ENCODE measurements at regions not wholly inside any gene's neighbourhood (a gene's known extent, or its start where the extent isn't known, plus 50 kb on each side); places are given as distances from the start of the nearest gene placed in this dataset.
"Not testable (repeated sequence)": the region's sequence is repeated elsewhere in the genome, so short reads cannot be mapped to it uniquely, and the experiment has no call there.

DNA sequence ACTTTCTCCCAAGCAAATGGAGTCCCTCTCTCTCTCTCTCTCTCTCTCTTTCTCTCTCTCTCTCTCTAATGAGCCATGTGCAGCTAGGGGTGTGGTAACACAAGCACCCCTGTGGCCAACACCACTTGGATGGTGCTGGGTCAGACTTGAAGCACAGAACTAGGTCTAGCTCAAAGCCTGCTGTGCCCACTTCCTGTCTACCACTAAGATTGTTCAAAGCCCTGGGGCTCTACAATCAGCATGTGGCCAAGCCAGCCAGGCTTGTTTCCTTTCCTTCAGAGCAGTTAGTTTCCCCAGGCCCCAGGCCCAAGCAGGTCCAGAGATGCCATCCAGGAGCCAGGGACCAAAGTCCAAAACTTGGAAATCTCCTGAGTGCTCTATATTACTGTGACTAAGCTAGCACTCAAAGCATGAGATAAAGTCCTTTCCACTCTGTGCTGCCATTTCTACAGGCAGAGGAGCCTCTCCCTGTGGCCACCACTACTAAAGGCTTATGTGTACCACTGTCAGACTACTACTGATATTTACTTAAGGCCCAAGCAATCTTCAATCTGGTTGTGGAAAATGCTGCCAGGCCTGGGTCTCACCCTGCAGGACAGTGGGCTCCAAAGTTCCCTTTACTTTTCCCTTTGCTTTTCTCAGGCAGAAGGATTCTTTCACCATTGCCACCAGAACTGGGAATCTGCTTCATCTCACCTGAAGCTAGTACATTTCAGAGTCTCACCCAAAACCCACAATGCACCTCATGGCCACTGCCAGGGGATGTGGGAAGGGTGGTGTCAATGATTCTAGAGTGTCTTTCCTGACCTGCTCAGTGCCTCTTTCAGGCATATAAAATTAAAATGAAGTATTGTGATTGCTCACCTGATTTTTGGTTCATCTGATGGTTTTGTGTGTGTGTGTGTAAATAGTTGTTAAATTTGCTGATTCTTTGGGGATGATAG is 999.5 kb downstream of the NCAM2 start:
- H3K27me3 Mint-ChIP-seq (ENCODE audit: insufficient read depth, low read depth): peaks cover 2% of the 10 kb centered on the region
- H3K4me3 Mint-ChIP-seq: no peak overlapping the region
- H3K4me1 ChIP-seq: no peaks in the 10 kb centered on the region
- no peaks in the 10 kb centered on the region for H3F3A ChIP-seq (ENCODE audit: low read depth)
- no peaks in the 10 kb centered on the region for H3K27me3 ChIP-seq
- no peaks in the 10 kb centered on the region for H3K9me3 ChIP-seq (ENCODE audit: low read depth)
- H3K36me3 Mint-ChIP-seq: no peaks in the 10 kb centered on the region
- H3K9ac ChIP-seq: no peak overlapping the region
- H3K79me2 ChIP-seq (ENCODE audit: low read depth): no peaks in the 10 kb centered on the region
- H3K4me1 Mint-ChIP-seq: no peaks in the 10 kb centered on the region
- H3K36me3 ChIP-seq: no peaks in the 10 kb centered on the region
- H2AFZ ChIP-seq (replicated peaks): no peak overlapping the region
- no peaks in the 10 kb centered on the region for H4K20me1 ChIP-seq (ENCODE audit: low read depth)
- H3K9me3 Mint-ChIP-seq: peaks cover 8% of the 10 kb centered on the region
- TF ChIP-seq EZH2 (IDR thresholded peaks at IDR 0.05) (no peak), EZH2phosphoT487 (IDR thresholded peaks at IDR 0.05) (no peak)
- TF ChIP-seq, protein P1, sequence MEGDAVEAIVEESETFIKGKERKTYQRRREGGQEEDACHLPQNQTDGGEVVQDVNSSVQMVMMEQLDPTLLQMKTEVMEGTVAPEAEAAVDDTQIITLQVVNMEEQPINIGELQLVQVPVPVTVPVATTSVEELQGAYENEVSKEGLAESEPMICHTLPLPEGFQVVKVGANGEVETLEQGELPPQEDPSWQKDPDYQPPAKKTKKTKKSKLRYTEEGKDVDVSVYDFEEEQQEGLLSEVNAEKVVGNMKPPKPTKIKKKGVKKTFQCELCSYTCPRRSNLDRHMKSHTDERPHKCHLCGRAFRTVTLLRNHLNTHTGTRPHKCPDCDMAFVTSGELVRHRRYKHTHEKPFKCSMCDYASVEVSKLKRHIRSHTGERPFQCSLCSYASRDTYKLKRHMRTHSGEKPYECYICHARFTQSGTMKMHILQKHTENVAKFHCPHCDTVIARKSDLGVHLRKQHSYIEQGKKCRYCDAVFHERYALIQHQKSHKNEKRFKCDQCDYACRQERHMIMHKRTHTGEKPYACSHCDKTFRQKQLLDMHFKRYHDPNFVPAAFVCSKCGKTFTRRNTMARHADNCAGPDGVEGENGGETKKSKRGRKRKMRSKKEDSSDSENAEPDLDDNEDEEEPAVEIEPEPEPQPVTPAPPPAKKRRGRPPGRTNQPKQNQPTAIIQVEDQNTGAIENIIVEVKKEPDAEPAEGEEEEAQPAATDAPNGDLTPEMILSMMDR (IDR thresholded peaks at IDR 0.05): no peak
- H3K4me3 ChIP-seq: no peak overlapping the region
- H3K27ac ChIP-seq: no peak overlapping the region
- H3K27ac Mint-ChIP-seq: no peak overlapping the region
- DNase-seq (ENCODE audit: low spot score): no peak
- H3K4me2 ChIP-seq: no peak overlapping the region

GRCh38 chr21:22019766-22020165 is 1021.6 kb downstream of the NCAM2 start:
- TF ChIP-seq EZH2 (IDR thresholded peaks at IDR 0.05) (no peak), EZH2phosphoT487 (IDR thresholded peaks at IDR 0.05) (no peak)
- TF ChIP-seq, protein P1 (IDR thresholded peaks at IDR 0.05): no peak
- Mint-ChIP-seq H3K27ac (no peak overlapping the region), H3K27me3 (ENCODE audit: insufficient read depth, low read depth) (no peaks in the 10 kb centered on the region), H3K4me1 (peaks cover 6% of the 10 kb centered on the region), H3K36me3 (no peaks in the 10 kb centered on the region), H3K9me3 (peaks cover 12% of the 10 kb centered on the region), H3K4me3 (no peak overlapping the region)
- no peaks in the 10 kb centered on the region for H4K20me1 ChIP-seq (ENCODE audit: low read depth)
- no peaks in the 10 kb centered on the region for H3K9me3 ChIP-seq (ENCODE audit: low read depth)
- H3K79me2 ChIP-seq (ENCODE audit: low read depth): no peaks in the 10 kb centered on the region
- H3K4me1 ChIP-seq: peaks cover 9% of the 10 kb centered on the region
- DNase-seq (ENCODE audit: low spot score): no peak
- H3K9ac ChIP-seq: no peak overlapping the region
- peaks cover 2% of the 10 kb centered on the region for H3F3A ChIP-seq (ENCODE audit: low read depth)
- no peak overlapping the region for H3K4me2 ChIP-seq
- no peaks in the 10 kb centered on the region for H3K27me3 ChIP-seq
- H3K27ac ChIP-seq: no peak overlapping the region
- H3K4me3 ChIP-seq: no peak overlapping the region
- no peaks in the 10 kb centered on the region for H3K36me3 ChIP-seq
- no peak overlapping the region for H2AFZ ChIP-seq (replicated peaks)

- H3K9me3 ChIP-seq (ENCODE audit: low read depth): no peaks in the 10 kb centered on the region
Observed at GRCh38 chr21:22020221-22020620, 1022.0 kb downstream of the NCAM2 start.

DNA sequence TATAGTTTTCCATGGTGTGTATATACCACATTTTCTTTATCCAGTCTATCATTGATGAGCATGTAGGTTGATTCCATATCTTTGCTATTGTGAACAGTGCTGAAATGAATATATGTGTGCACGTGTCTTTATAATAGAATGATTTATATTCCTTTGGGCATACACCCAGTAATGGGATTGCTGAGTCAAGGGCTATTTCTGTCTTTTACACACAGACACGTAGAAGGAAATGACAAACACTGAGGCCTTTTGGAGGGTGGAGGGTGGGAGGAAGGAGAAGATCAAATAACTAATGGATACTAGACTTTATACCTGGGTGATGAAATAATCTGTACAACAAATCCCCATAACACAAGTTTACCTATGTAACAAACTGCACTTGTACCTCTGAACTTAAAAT is 1025.7 kb downstream of the NCAM2 start:
- not testable (repeated sequence) for H3K36me3 Mint-ChIP-seq; H2AFZ ChIP-seq (replicated peaks); H3K4me1 Mint-ChIP-seq; H3K9ac ChIP-seq; H3K9me3 Mint-ChIP-seq; H4K20me1 ChIP-seq (ENCODE audit: low read depth); H3K4me1 ChIP-seq; H3K27me3 ChIP-seq; H3K79me2 ChIP-seq (ENCODE audit: low read depth); H3K4me3 Mint-ChIP-seq; H3K36me3 ChIP-seq; DNase-seq (ENCODE audit: low spot score); H3K27ac Mint-ChIP-seq; H3K4me3 ChIP-seq; H3K4me2 ChIP-seq; H3F3A ChIP-seq (ENCODE audit: low read depth); H3K9me3 ChIP-seq (ENCODE audit: low read depth); H3K27me3 Mint-ChIP-seq (ENCODE audit: insufficient read depth, low read depth); H3K27ac ChIP-seq

More at GRCh38 chr21:22020221-22020620, 1022.0 kb downstream of the NCAM2 start:
- Histone ChIP-seq H3K27me3 (no peaks in the 10 kb centered on the region), H3K36me3 (no peaks in the 10 kb centered on the region), H3K4me1 (peaks cover 9% of the 10 kb centered on the region), H3K27ac (no peak overlapping the region), H3K4me3 (no peak overlapping the region), H3K4me2 (no peak overlapping the region), H3K79me2 (ENCODE audit: low read depth) (no peaks in the 10 kb centered on the region), H2AFZ (replicated peaks) (no peak overlapping the region), H3K9ac (no peak overlapping the region), H3F3A (ENCODE audit: low read depth) (peaks cover 2% of the 10 kb centered on the region), H4K20me1 (ENCODE audit: low read depth) (no peaks in the 10 kb centered on the region)
- Mint-ChIP-seq H3K27ac (no peak overlapping the region), H3K27me3 (ENCODE audit: insufficient read depth, low read depth) (no peaks in the 10 kb centered on the region), H3K4me1 (peaks cover 6% of the 10 kb centered on the region), H3K9me3 (peaks cover 12% of the 10 kb centered on the region), H3K4me3 (no peak overlapping the region), H3K36me3 (no peaks in the 10 kb centered on the region)
- TF ChIP-seq EZH2 (IDR thresholded peaks at IDR 0.05) (no peak), EZH2phosphoT487 (IDR thresholded peaks at IDR 0.05) (no peak)
- TF ChIP-seq, protein P1 (IDR thresholded peaks at IDR 0.05): no peak
- DNase-seq (ENCODE audit: low spot score): peak; percentile 50

Measured in neural progenitor cell (in vitro differentiated cells).